Vagina (tissue), 2 donors: ENCODE measurements at regions not wholly inside any gene's neighbourhood (a gene's known extent, or its start where the extent isn't known, plus 50 kb on each side); places are given as distances from the start of the nearest gene placed in this dataset.

Source experiments
- CTCF ChIP-seq, 3 experiments: fragments of 450-650 bp in 2 of 3; fragments of 200-600 bp in 1 of 3; sonication (generic) in 1 of 3; IDR thresholded peaks; one replicate each; pipeline ENCODE4 v1.5.1; 2017 to 2019; ENCODE audit warnings: antibody characterized with exemption in 3 of 3, mild to moderate bottlenecking in 2 of 3, moderate library complexity in 2 of 3
- POLR2A ChIP-seq, 2 donors: fragments of 450-650 bp; IDR thresholded peaks; one replicate each; pipeline ENCODE4 v1.6.1; 2017; ENCODE audit warnings: antibody characterized with exemption in 2 of 2, mild to moderate bottlenecking in 2 of 2, moderate library complexity in 2 of 2

- TF ChIP-seq CTCF (IDR thresholded peaks at IDR 0.05), result no peak
- TF ChIP-seq POLR2A (IDR thresholded peaks at IDR 0.05), result no peak
Measured at GRCh38 chr13:84121456-84121855, 239.2 kb upstream of the SLITRK1 start.
